ENCODE measurements at regions not wholly inside any gene's neighbourhood (a gene's known extent, or its start where the extent isn't known, plus 50 kb on each side); places are given as distances from the start of the nearest gene placed in this dataset.

- no peak for DNase-seq (ENCODE audit: low read depth)
- H3K4me3 ChIP-seq (ENCODE audit: low read depth, low read length), result no peak overlapping the region
- no peak for TF ChIP-seq CTCF (IDR thresholded peaks at IDR 0.05; ENCODE audit: insufficient read depth, low read length)
Measured at GRCh38 chr3:153897842-153898241, 223.3 kb upstream of the ARHGEF26 start.

- DNase-seq (ENCODE audit: low read depth), result peak; percentile 1
- no peak for TF ChIP-seq CTCF (IDR thresholded peaks at IDR 0.05; ENCODE audit: insufficient read depth, low read length)
- H3K4me3 ChIP-seq (ENCODE audit: low read depth, low read length), result no peak overlapping the region
Measured at GRCh38 chr3:153901152-153901551, 220.0 kb upstream of the ARHGEF26 start.

- TF ChIP-seq CTCF (IDR thresholded peaks at IDR 0.05; ENCODE audit: insufficient read depth, low read length), result no peak
- DNase-seq (ENCODE audit: low read depth), result peak; percentile 22
- no peak overlapping the region for H3K4me3 ChIP-seq (ENCODE audit: low read depth, low read length)
Measured at GRCh38 chr3:153901991-153902390, 219.2 kb upstream of the ARHGEF26 start.

GRCh38 chr3:153903430-153903829, 217.8 kb upstream of the ARHGEF26 start:
- no peak overlapping the region for H3K4me3 ChIP-seq (ENCODE audit: low read depth, low read length)
- TF ChIP-seq CTCF (IDR thresholded peaks at IDR 0.05; ENCODE audit: insufficient read depth, low read length), result no peak
- DNase-seq (ENCODE audit: low read depth), result no peak

GRCh38 chr3:153906366-153906765, 214.8 kb upstream of the ARHGEF26 start:
- TF ChIP-seq CTCF (IDR thresholded peaks at IDR 0.05; ENCODE audit: insufficient read depth, low read length), result no peak
- H3K4me3 ChIP-seq (ENCODE audit: low read depth, low read length), result no peak overlapping the region
- no peak for DNase-seq (ENCODE audit: low read depth)

- no peak for DNase-seq (ENCODE audit: low read depth)
- no peak overlapping the region for H3K4me3 ChIP-seq (ENCODE audit: low read depth, low read length)
- no peak for TF ChIP-seq CTCF (IDR thresholded peaks at IDR 0.05; ENCODE audit: insufficient read depth, low read length)
Measured at GRCh38 chr3:153910387-153910786, 210.8 kb upstream of the ARHGEF26 start.

- no peak for TF ChIP-seq CTCF (IDR thresholded peaks at IDR 0.05; ENCODE audit: insufficient read depth, low read length)
- H3K4me3 ChIP-seq (ENCODE audit: low read depth, low read length), result no peak overlapping the region
- no peak for DNase-seq (ENCODE audit: low read depth)
Measured at GRCh38 chr3:153911116-153911515, 210.1 kb upstream of the ARHGEF26 start.

Measured in fibroblast of the aortic adventitia (primary cell).